ENCODE measurements at regions not wholly inside any gene's neighbourhood (a gene's known extent, or its start where the extent isn't known, plus 50 kb on each side); places are given as distances from the start of the nearest gene placed in this dataset.

DNA sequence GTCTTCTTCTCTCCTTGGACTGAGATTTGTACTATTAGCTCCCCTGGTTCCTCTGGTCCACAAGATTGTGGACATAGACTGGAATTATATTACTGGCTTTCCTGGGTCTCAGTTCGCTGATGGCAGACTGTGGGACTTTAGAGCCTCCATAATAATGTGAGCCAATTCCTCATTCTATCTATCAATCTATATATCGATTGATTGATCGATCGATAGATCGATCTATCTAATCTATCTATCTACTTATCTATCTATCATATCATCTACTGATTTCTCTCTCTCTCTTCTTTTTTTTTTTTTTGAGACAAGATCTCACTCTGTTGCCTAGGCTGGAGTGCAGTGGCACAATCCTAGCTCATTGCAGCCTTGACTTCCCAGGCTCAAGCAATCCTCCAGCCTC lies 51.5 kb upstream of the DDR1 start:
- TF ChIP-seq, protein P1, sequence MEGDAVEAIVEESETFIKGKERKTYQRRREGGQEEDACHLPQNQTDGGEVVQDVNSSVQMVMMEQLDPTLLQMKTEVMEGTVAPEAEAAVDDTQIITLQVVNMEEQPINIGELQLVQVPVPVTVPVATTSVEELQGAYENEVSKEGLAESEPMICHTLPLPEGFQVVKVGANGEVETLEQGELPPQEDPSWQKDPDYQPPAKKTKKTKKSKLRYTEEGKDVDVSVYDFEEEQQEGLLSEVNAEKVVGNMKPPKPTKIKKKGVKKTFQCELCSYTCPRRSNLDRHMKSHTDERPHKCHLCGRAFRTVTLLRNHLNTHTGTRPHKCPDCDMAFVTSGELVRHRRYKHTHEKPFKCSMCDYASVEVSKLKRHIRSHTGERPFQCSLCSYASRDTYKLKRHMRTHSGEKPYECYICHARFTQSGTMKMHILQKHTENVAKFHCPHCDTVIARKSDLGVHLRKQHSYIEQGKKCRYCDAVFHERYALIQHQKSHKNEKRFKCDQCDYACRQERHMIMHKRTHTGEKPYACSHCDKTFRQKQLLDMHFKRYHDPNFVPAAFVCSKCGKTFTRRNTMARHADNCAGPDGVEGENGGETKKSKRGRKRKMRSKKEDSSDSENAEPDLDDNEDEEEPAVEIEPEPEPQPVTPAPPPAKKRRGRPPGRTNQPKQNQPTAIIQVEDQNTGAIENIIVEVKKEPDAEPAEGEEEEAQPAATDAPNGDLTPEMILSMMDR (IDR thresholded peaks at IDR 0.05 in 2 of 3, conservative IDR thresholded peaks at IDR 0.05 in 1 of 3; ENCODE audit: insufficient read depth in 2 of 3, low read depth in 1 of 3, low read length in 3 of 3): no peak
- TF ChIP-seq, protein P2, sequence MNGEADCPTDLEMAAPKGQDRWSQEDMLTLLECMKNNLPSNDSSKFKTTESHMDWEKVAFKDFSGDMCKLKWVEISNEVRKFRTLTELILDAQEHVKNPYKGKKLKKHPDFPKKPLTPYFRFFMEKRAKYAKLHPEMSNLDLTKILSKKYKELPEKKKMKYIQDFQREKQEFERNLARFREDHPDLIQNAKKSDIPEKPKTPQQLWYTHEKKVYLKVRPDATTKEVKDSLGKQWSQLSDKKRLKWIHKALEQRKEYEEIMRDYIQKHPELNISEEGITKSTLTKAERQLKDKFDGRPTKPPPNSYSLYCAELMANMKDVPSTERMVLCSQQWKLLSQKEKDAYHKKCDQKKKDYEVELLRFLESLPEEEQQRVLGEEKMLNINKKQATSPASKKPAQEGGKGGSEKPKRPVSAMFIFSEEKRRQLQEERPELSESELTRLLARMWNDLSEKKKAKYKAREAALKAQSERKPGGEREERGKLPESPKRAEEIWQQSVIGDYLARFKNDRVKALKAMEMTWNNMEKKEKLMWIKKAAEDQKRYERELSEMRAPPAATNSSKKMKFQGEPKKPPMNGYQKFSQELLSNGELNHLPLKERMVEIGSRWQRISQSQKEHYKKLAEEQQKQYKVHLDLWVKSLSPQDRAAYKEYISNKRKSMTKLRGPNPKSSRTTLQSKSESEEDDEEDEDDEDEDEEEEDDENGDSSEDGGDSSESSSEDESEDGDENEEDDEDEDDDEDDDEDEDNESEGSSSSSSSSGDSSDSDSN (IDR thresholded peaks at IDR 0.05; ENCODE audit: borderline replicate concordance in 1 of 2, low read depth in 2 of 2, low read length in 2 of 2): no peak
- no peak for TF ChIP-seq ZSCAN29 (IDR thresholded peaks at IDR 0.05)
- TF ChIP-seq POLR2A (conservative IDR thresholded peaks at IDR 0.05): no peak

Data from K562 (cell line).